CD8-positive, alpha-beta memory T cell (primary cell): ENCODE measurements at regions not wholly inside any gene's neighbourhood (a gene's known extent, or its start where the extent isn't known, plus 50 kb on each side); places are given as distances from the start of the nearest gene placed in this dataset.

Experiments used
- CTCF ChIA-PET: fragments of 350-600 bp; sonication (Branson Sonifier 250); formaldehyde crosslinking; loops from one replicate; lab custom pipeline; 2021; ENCODE audit warnings: antibody characterized with exemption; lab: Charles Lee
- POLR2A ChIA-PET: fragments of 350-600 bp; sonication (Branson Sonifier 250); formaldehyde crosslinking; loops from one replicate; lab custom pipeline; 2021; ENCODE audit warnings: antibody characterized with exemption; lab: Charles Lee
- DNase-seq, 5 donors: peaks; one replicate each; pipeline versions ENCODE4 v3.0.0 to v3.0.0-alpha.2; 2020 to 2022; ENCODE audit warnings: mixed read lengths in 1 of 5
- H3K27ac ChIP-seq: one replicate; pipeline ENCODE4 v1.7.0; 2013; ENCODE audit warnings: low read depth, mild to moderate bottlenecking, low read length, moderate library complexity
- H3K27me3 ChIP-seq: 2 replicates; pipeline ENCODE4 v1.7.0; 2013; ENCODE audit warnings: low read length, mild to moderate bottlenecking; ENCODE audit not compliant: insufficient read depth, poor library complexity, severe bottlenecking
- H3K36me3 ChIP-seq: 2 replicates; pipeline ENCODE4 v1.7.0; 2013; ENCODE audit warnings: mild to moderate bottlenecking, low read length, moderate library complexity; ENCODE audit not compliant: insufficient read depth
- H3K4me1 ChIP-seq: 2 replicates; pipeline ENCODE4 v1.7.0; 2013; ENCODE audit warnings: mild to moderate bottlenecking, low read length, moderate library complexity; ENCODE audit not compliant: insufficient read depth
- H3K4me3 ChIP-seq: 2 replicates; pipeline ENCODE4 v1.7.0; 2013; ENCODE audit warnings: mild to moderate bottlenecking, low read length
- H3K9me3 ChIP-seq: 2 replicates; pipeline ENCODE4 v1.7.0; 2013; ENCODE audit warnings: mild to moderate bottlenecking, low read length
- H3K27ac Mint-ChIP-seq, 8 donors: one replicate each; pipeline ENCODE4 v1.8.0; 2020 to 2021; ENCODE audit warnings: mixed read lengths in 8 of 8, mild to moderate bottlenecking in 6 of 8, inconsistent platforms in 3 of 8, moderate library complexity in 3 of 8
- H3K27me3 Mint-ChIP-seq, 2 donors: one replicate each; pipeline ENCODE4 v1.8.0; 2020 to 2021; ENCODE audit warnings: mixed read lengths in 2 of 2, mild to moderate bottlenecking in 1 of 2, moderate library complexity in 1 of 2
- H3K36me3 Mint-ChIP-seq, 3 donors: one replicate each; pipeline ENCODE4 v1.8.0; 2020 to 2021; ENCODE audit warnings: mixed read lengths in 3 of 3, inconsistent platforms in 1 of 3, mild to moderate bottlenecking in 1 of 3
- H3K4me1 Mint-ChIP-seq, 3 donors: one replicate each; pipeline ENCODE4 v1.8.0; 2020 to 2021; ENCODE audit warnings: mixed read lengths in 3 of 3, inconsistent platforms in 1 of 3, mild to moderate bottlenecking in 1 of 3
- H3K4me3 Mint-ChIP-seq, 7 donors: one replicate each; pipeline ENCODE4 v1.8.0; 2020 to 2021; ENCODE audit warnings: mixed read lengths in 7 of 7, mild to moderate bottlenecking in 6 of 7, moderate library complexity in 4 of 7, inconsistent platforms in 2 of 7
- H3K9me3 Mint-ChIP-seq, 5 donors: one replicate each; pipeline ENCODE4 v1.8.0; 2020 to 2022; ENCODE audit warnings: mixed read lengths in 5 of 5, mild to moderate bottlenecking in 3 of 5, moderate library complexity in 2 of 5, inconsistent platforms in 1 of 5

DNA sequence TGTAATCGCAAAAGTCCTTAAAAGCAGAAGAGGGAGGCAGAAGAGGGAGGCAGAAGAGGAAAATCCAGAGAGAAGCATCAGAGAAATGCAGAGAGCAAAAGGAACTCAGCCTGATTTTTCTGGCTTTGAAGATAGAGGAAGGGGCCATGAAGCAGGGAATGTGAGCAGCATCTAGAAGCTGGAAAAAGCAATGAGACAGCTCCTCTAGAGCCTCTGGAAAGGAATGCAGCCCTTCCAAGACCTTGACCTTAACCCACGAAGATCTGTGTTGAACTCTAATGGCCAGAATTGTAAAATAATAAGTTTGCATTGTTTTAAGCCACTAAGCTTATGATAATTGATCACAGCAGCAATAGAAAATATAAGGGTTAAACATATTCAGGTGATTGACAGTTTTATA is 159.6 kb downstream of the ATPSCKMT start:
- no peak for DNase-seq
- ChIA-PET POLR2A (no interaction called here), CTCF (no interaction called here)
- Histone ChIP-seq H3K27ac (no peak overlapping the region), H3K36me3 (no peaks in the 10 kb centered on the region), H3K4me1 (no peaks in the 10 kb centered on the region), H3K27me3 (no peaks in the 10 kb centered on the region), H3K9me3 (no peaks in the 10 kb centered on the region), H3K4me3 (no peak overlapping the region)
- H3K9me3 Mint-ChIP-seq, result peaks cover 1 to 8% (median 6%) of the 10 kb centered on the region in 5 donors
- H3K27me3 Mint-ChIP-seq, result peaks cover 1 to 5% of the 10 kb centered on the region in 2 donors
- no peak overlapping the region for H3K4me3 Mint-ChIP-seq
- H3K36me3 Mint-ChIP-seq, result no peaks in the 10 kb centered on the region
- no peak overlapping the region for H3K27ac Mint-ChIP-seq
- H3K4me1 Mint-ChIP-seq, result no peaks in the 10 kb centered on the region

DNA sequence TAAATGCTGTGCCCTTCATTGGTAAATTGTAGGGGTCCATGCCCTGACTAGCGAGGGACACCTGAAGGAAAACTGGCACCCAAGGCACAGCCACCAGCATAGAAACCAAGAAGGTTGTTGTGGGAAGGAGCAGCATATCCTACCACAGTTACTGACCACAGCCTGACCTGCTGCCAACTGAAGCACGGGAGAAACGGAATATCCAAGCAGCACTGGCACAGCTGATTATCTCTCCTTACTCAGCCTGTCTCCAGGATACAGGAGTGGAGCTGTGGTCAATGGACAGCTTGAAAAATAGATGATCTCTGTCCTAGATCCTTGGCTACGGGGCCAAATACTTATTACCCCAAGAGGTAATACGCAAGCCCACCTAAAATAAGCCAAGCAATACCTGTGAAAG is 164.5 kb downstream of the ATPSCKMT start:
- no peaks in the 10 kb centered on the region for H3K4me1 ChIP-seq
- ChIA-PET CTCF (no interaction called here), POLR2A (no interaction called here)
- H3K9me3 Mint-ChIP-seq, result peaks cover 0 to 5% (median 0%) of the 10 kb centered on the region in 5 donors
- H3K27me3 ChIP-seq, result no peaks in the 10 kb centered on the region
- H3K27ac Mint-ChIP-seq, result no peak overlapping the region
- no peak overlapping the region for H3K4me3 Mint-ChIP-seq
- H3K36me3 ChIP-seq, result no peaks in the 10 kb centered on the region
- no peak overlapping the region for H3K4me3 ChIP-seq
- H3K27me3 Mint-ChIP-seq, result peaks cover 0 to 1% of the 10 kb centered on the region in 2 donors
- H3K36me3 Mint-ChIP-seq, result no peaks in the 10 kb centered on the region
- DNase-seq, result no peak
- H3K9me3 ChIP-seq, result no peaks in the 10 kb centered on the region
- no peak overlapping the region for H3K27ac ChIP-seq
- no peaks in the 10 kb centered on the region for H3K4me1 Mint-ChIP-seq

DNA sequence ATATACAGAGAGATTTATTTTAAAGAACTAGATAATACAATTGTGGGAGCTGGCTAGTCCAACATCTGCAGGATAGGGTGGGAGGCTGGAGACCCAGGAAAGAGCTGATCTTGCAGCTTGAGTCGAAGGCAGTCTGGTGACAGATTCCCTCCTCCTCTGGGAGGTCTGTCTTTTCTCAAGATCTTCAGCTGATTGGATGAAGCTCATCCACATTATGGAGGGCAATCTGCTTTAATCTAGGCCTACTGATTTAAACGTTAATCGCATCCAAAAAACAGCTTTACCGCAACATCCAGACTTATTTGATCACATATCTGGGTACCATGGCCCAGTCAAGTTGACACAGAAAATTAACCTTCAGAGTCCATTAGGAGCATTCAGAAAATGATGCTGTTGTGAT is 168.1 kb downstream of the ATPSCKMT start:
- Histone ChIP-seq H3K4me3 (no peak overlapping the region), H3K36me3 (no peaks in the 10 kb centered on the region), H3K9me3 (no peaks in the 10 kb centered on the region), H3K27ac (no peak overlapping the region), H3K4me1 (no peaks in the 10 kb centered on the region), H3K27me3 (no peaks in the 10 kb centered on the region)
- DNase-seq, result no peak
- H3K9me3 Mint-ChIP-seq, result peaks cover 0 to 4% (median 3%) of the 10 kb centered on the region in 5 donors
- no peak overlapping the region for H3K27ac Mint-ChIP-seq
- CTCF ChIA-PET, result interaction anchor here (1.2 kb wide), 1 partner anchor 11 kb away, joined by 3 read pairs; no protein-coding TSS in a partner anchor
- H3K27me3 Mint-ChIP-seq, result no peaks in the 10 kb centered on the region
- no peak overlapping the region for H3K4me3 Mint-ChIP-seq
- POLR2A ChIA-PET, result no interaction called here
- no peaks in the 10 kb centered on the region for H3K4me1 Mint-ChIP-seq
- no peaks in the 10 kb centered on the region for H3K36me3 Mint-ChIP-seq

GRCh38 chr5:10077791-10078545 is 171.7 kb downstream of the ATPSCKMT start:
- Histone ChIP-seq H3K27me3 (no peaks in the 10 kb centered on the region), H3K27ac (no peak overlapping the region), H3K9me3 (no peaks in the 10 kb centered on the region), H3K36me3 (no peaks in the 10 kb centered on the region), H3K4me3 (no peak overlapping the region), H3K4me1 (no peaks in the 10 kb centered on the region)
- Mint-ChIP-seq H3K36me3 (no peaks in the 10 kb centered on the region), H3K4me1 (no peaks in the 10 kb centered on the region), H3K27me3 (no peaks in the 10 kb centered on the region), H3K9me3 (peaks cover 0 to 7% (median 4%) of the 10 kb centered on the region in 5 donors), H3K27ac (no peak overlapping the region), H3K4me3 (no peak overlapping the region)
- no peak for DNase-seq
- ChIA-PET CTCF (no interaction called here), POLR2A (no interaction called here)

GRCh38 chr5:10073441-10074104 is 176.1 kb downstream of the ATPSCKMT start:
- Mint-ChIP-seq H3K4me1 (no peaks in the 10 kb centered on the region), H3K36me3 (no peaks in the 10 kb centered on the region)

GRCh38 chr5:10069637-10070313 is 179.9 kb downstream of the ATPSCKMT start:
- H3K27ac ChIP-seq, result no peak overlapping the region
- no peak for DNase-seq
- H3K36me3 Mint-ChIP-seq, result no peaks in the 10 kb centered on the region

More at GRCh38 chr5:10073441-10074104, 176.1 kb downstream of the ATPSCKMT start:
- Histone ChIP-seq H3K27ac (no peak overlapping the region), H3K9me3 (no peaks in the 10 kb centered on the region), H3K4me3 (no peak overlapping the region), H3K36me3 (no peaks in the 10 kb centered on the region), H3K4me1 (no peaks in the 10 kb centered on the region), H3K27me3 (no peaks in the 10 kb centered on the region)
- no peak for DNase-seq
- no peak overlapping the region for H3K4me3 Mint-ChIP-seq
- no peaks in the 10 kb centered on the region for H3K27me3 Mint-ChIP-seq
- ChIA-PET CTCF (no interaction called here), POLR2A (no interaction called here)
- H3K9me3 Mint-ChIP-seq, result peaks cover 0 to 10% (median 2%) of the 10 kb centered on the region in 5 donors
- H3K27ac Mint-ChIP-seq, result no peak overlapping the region

DNA sequence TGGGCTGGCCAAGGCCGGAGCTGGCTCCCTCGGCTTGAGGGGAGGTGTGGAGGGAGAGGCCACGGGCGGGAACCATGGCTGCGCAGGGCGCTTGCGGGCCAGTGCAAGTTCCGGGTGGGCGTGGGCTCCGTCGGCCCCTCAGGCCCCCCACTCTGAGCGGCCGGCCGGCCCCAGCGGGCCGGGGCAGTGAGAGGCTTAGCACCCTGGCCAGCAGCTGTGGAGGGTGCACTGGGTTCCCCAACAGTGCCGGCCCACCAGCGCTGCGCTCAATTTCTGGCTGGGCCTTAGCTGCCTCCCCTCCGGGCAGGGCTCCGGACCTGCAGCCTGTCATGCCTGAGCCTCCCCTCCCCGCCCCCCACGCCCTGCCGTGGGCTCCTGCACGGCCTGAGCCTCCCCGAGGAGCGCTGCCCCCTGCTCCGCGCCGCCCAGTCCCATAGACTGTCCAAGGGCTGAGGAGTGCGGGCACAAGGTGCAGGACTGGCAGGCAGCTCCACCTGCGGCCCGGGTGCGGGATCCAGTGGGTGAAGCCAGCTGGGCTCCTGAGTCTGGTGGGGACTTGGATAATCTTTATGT is 184.2 kb downstream of the ATPSCKMT start:
- no peaks in the 10 kb centered on the region for H3K27me3 ChIP-seq
- H3K27ac ChIP-seq, result no peak overlapping the region
- no peaks in the 10 kb centered on the region for H3K9me3 ChIP-seq
- H3K36me3 Mint-ChIP-seq, result no peaks in the 10 kb centered on the region
- no peaks in the 10 kb centered on the region for H3K4me1 ChIP-seq
- H3K9me3 Mint-ChIP-seq, result peaks cover 0 to 9% (median 6%) of the 10 kb centered on the region in 5 donors
- no peaks in the 10 kb centered on the region for H3K4me1 Mint-ChIP-seq
- CTCF ChIA-PET, result no interaction called here
- peaks cover 0 to 4% of the 10 kb centered on the region in 2 donors for H3K27me3 Mint-ChIP-seq
- POLR2A ChIA-PET, result no interaction called here
- H3K36me3 ChIP-seq, result no peaks in the 10 kb centered on the region
- H3K4me3 ChIP-seq, result no peak overlapping the region
- no peak overlapping the region for H3K4me3 Mint-ChIP-seq
- H3K27ac Mint-ChIP-seq, result no peak overlapping the region
- no peak for DNase-seq

More at GRCh38 chr5:10069637-10070313, 179.9 kb downstream of the ATPSCKMT start:
- H3K27ac Mint-ChIP-seq, result no peak overlapping the region
- peaks cover 0 to 8% (median 6%) of the 10 kb centered on the region in 5 donors for H3K9me3 Mint-ChIP-seq
- Histone ChIP-seq H3K36me3 (no peaks in the 10 kb centered on the region), H3K4me3 (no peak overlapping the region), H3K4me1 (no peaks in the 10 kb centered on the region), H3K9me3 (no peaks in the 10 kb centered on the region), H3K27me3 (no peaks in the 10 kb centered on the region)
- ChIA-PET POLR2A (no interaction called here), CTCF (interaction anchor here (0.8 kb wide), 1 partner anchor 12 kb away, joined by 3 read pairs; no protein-coding TSS in a partner anchor)
- H3K4me1 Mint-ChIP-seq, result no peaks in the 10 kb centered on the region
- H3K4me3 Mint-ChIP-seq, result no peak overlapping the region
- H3K27me3 Mint-ChIP-seq, result no peaks in the 10 kb centered on the region
